Kasumi-1 (cell line): ENCODE measurements at regions not wholly inside any gene's neighbourhood (a gene's known extent, or its start where the extent isn't known, plus 50 kb on each side); places are given as distances from the start of the nearest gene placed in this dataset.

Experiments
- DNase-seq, 2 experiments: peaks; one replicate each; lab custom pipeline; 2025; lab: John Stamatoyannopoulos, UW

DNA sequence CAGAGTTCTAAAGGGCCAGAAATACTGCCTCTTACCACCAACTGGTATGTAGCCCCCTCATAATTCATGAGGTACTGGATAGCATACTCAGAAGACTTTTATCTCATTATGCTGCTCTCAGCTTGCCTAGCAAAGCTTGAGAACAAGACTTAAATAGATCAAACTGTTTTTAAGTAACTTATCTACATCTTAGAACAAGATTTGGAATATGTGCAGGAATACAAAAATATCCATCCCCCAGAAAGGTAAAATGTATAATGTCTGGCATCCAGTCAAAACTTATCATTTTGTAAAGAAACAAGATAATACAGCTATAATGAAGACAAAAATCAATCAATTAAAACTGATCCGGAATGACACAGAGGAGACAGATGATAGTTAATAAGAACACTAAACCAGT, 400.4 kb upstream of the TGFBR2 start:
- DNase-seq, result no peak

DNA sequence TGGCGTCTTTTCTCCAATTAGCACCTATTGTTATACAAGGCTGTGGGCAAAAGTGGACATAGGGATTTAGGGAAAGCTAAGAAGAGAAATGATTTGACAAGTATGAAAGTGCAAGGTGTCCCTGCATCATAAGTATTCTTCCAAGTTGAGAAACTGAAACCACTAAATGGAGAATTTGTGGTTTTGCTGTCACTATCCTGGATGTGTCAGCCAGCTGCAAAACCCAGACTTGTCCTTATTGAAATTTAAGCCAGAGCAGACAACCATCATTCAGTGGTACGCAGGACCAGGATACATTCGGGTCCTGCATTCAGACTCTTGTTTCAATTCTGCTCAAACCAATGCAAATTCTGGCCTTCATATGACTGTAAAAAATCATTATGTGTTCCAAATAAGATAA, 384.8 kb upstream of the TGFBR2 start:
- DNase-seq, result peak in 1 of 2 experiments; percentile 10

DNA sequence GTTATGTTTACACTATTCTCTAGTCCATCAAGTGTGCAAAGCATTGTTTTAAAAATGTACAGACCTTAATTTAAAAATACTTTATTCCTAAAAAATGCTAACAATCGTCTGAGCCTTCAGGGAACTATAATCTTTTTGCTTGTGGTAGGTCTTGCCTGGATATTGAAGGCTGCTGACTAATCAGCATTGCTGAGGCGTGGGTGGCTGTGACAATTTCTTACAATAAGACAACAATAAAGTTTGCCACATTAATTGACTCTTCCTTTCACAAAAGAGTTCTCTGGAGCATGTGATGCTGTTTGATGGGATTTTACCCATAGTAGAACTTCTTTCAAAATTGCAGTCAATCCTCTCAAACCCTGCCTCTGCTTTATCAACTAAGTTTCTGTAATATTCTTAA, 384.0 kb upstream of the TGFBR2 start:
- DNase-seq, result no peak

DNA sequence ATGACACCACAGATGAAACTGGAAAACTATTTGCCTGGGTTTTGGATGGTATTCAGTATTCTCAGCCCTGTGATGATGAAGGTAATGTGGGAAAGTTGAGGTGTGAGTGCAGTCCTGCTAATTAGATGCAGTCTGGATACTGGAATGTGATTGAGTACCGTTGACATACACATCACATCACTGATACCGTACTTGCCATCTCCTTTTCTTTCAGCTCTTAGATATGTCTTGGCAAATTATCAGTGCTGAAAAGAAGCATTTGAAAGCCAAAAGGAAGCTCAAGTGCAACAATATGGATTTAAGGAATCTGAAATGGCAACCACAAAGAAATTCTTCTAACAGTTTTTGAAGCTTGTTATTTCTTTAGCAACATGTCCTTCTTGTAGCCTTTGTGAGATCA, 381.4 kb upstream of the TGFBR2 start:
- no peak for DNase-seq

DNA sequence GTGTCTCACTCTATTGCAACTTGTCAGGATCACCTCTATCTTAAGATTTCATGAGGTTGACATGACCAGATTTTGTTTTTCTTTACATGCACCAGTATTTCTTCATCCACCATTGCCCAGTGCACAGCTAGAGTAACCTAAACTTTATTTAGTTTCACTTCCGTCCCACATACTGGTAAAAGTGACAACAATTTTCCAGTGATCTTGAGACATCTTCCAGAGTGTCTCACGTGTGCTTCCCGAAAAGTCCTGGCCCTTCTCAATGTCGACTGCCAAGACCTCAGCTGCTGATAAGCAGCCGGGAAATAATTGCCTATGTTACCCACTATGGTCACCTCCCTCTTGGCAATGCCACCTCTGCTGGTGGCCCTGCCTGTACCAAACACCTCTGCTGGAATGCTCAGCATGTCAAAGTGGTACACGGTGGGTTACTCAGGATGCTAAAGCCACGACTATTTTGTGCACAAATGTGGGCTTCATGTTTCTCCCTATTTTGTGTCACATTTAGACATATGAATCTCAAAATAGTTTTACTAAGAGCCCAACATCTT, 379.7 kb upstream of the TGFBR2 start:
- DNase-seq, result no peak

DNA sequence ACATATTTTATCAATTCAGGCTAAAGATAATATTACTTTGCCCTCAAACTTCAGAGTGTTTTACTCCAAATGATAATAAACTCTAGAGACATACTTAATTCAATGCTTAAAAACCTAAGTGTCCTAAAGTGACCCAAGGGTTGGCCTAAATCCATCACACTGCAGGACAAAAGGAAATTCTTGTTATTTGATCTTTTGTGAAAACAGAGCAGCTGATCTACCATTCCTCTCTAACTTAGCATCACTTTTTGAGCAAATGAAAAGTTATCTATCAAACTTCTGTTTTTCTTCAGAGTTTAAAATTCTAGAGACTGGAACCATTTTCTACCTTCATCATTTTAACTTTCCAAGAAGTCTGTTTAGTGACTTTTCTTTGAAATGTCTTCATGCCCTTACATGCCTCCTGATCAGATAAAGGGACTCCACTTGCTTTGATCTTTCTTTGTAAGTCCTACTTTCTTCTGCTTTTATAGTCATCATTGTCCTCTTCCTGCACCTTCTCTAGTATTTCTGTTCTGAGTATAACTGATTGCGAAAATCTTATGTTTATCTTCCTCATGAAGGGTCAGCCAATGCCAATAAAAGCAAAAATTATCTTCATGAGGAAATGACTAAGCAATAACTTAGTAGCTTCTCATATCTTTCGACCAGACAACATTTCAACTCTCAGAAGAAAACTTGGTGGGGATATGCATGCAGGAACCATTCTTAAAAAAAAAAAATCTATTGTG, 378.7 kb upstream of the TGFBR2 start:
- DNase-seq, result no peak

DNA sequence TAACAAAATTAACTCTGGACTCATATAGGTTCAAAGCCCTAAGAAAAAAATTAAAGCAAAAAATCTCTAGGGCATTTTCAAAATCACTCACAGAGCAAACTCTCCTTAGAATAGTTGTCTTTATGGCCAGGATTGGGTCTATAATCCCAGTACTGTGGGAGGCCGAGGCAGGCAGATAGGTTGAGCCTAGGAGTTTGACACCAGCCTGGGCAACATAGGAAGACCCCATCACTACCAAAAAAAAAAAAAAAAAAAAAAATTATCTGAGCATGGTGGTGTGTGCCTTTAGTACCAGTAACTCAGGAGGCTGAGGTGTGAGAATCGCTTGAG, 378.1 kb upstream of the TGFBR2 start:
- DNase-seq, result no peak

DNA sequence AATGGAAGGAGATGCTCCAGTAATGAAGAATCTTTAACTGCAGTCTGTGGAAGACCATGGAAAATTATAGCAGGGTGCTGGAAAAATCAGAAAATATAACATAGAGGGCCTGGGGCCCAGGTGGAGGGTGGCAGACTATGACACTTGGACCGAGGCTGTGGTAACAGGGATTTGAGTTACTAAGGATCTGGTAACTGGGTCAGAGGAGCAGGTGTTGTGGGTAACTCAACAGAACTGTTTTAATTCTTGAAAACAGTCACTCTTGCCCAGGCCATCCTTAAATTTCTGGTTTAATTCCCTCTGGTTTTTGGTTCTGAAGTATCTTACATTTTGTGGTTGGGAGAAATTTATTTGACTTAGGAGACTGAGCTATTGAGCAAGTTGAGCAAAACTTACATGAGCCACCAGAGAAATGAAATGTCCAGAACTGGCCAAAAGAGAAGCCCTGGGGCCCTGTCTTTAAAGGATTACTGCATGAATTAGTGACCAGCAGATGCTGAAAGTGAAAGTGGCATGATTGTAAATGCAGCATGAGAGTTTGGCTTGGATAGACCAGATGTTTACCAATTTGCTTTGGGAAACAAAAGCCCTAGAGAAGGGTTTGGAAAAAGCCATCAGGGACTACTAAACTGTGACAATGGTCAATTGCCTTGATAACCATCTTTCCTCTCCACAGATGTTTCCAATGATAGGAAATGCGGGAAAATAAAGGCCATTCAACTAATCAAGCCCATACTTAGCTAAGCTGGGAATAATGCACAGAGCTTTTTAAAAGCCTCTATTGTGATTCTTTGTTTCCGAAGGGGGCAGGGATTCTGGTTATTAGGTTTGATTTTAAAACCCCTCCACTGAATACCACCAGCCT, 374.9 kb upstream of the TGFBR2 start:
- no peak for DNase-seq

DNA sequence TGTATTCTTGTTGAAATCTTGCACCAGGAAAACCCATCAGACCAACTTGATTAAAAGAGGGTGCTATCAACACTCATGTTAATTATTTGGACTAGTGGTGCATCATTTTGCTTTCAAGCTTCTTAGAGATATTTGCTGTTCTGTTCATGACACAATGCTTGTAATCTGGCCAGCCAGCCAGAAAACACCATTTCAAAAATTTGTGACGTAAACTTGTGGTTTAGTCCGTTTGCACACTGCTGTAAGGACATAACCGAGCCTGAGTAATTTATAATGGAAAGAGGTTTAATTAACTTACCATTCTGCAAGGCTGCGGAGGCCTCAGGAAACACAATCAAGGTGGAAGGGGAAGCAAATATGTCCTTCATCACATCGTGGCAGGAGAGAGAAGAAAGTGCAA, 374.3 kb upstream of the TGFBR2 start:
- no peak for DNase-seq

DNA sequence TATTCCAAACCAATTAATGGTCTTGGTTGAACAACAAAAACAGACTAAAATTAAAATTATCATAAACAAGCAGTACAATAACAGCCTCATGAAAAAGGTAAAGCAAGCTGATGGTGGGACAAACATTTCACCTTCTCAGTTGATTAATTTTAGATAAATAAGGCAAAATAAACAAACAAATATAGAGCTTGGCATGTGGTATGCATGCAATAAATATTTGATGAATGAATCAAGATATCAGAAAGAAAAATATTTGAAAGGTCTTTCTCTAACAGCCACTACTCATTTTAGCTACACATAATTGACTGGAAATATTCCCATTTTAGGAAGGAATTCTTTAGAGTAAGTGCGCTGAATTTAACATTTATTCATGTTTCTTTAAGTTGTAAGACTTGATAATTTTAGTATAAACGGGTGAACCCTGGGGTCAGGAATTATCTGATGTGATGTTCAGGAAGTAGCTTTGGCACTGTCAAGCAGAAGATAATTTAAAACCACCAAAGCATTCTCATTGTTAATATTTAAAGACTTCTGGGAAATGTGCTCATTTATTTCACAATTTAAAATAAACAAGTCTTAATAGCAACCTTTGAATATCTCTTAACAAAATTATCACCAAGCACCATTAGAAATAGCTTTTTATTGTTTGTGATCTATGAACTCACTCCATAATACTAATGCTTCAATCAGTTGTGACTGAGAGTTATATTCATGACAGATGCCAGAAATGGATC, 372.3 kb upstream of the TGFBR2 start:
- no peak for DNase-seq

DNA sequence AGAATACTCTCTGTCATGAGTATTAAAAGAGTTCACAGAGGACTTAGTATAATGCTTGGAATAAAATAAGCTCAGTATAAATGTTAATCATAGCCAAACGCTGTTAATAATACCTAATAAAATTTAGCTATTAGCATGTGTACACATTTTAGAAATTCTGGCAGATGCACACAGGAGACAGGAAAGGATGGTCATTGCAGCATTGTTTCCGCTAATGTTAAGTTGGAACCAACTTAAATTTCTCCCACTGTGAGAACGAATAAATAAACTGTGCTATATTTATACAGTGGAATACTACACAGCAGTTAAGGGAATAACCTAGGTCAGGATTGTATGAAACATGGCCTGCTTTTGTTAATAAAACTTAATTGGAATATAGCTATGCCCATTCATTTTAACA, 370.4 kb upstream of the TGFBR2 start:
- no peak for DNase-seq

DNA sequence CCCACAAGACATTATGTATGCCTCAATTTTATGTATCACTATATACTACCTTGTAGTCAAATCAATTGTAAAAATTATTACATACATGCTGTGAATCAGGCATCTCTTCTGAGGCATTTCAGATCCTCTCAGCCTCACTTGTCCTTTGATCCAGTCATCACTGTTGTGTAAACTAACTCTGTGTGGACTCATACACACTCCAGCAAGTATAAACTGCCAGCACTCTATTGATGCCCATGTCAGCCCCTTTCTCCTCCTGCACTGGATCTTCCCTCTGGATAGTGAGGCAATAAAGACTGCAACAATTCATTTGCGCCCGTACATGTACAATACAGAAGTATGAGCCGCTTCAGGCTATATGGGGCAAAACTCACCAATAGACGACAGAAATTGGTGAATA, 364.7 kb upstream of the TGFBR2 start:
- no peak for DNase-seq

DNA sequence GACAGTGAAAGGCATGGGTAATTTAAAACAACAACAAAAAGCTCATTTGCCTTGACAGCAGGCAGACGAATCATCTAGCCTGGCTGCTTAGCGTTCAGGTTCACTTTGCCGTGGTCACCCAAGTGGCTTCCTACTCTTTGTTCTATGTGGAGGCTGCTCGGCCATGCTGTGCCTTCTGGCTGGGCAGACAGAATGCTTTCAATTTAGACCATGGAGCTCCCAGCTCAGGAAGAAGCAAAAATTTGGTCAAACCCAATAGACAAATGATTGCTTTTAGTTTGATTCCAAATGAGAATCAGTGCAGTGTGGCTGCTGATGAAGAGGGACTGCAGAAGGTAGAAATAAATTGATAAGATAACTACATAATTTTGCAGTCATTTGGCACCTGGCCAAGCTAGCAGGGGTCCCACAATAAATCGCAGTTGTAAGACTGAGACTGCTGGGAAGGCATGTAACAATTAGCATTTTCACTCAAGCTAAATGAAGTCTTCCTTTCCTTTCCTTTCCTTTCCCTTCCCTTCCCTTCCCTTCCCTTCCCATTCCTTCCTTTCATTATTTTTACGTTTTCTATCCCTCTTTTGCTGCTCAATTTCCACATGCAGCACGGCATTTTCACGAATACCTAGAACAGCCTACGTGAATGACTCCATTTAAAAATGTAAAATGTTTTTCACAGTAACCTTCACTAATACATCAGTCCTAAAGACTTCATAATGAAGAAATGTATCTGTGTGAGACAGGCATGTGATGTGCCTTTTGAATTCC, 360.4 kb upstream of the TGFBR2 start:
- no peak for DNase-seq

DNA sequence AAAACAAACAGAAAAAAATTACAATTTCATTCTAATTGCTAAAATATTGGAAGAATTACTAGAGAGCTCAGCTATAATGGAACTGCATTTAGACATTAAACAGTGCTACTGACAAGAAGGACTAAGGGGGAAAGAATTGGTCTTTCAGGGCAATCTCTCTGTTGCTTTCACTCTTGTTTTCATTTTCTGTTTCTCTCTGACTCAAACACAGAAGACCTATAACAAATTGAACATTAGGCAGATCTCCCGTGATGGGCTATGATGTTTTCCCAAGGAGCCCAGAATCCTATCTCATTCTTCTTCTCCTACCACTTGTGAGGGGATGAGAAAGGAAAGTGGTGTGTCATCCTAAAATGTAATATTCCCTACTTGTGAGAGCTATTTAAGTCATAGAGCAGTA, 358.0 kb upstream of the TGFBR2 start:
- no peak for DNase-seq

DNA sequence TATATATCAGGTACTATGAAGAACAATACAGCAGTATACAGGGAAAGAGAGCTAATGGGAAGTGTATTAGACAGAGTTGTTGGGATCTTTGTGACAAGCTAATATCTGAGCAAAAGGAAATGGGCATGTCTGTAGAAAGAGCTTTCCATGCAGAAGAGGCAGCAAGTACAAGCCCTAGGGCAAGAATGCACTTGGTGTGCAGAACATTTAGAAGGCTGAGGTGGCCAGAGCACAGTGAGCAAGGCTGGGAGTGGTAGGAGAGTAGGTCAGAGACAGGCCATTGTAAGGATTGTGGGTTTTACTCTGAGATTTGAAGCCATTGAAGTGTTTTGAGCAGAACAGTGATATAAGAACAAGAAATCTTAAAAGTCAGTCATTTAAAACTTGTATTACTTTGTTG, 353.9 kb upstream of the TGFBR2 start:
- DNase-seq, result no peak

DNA sequence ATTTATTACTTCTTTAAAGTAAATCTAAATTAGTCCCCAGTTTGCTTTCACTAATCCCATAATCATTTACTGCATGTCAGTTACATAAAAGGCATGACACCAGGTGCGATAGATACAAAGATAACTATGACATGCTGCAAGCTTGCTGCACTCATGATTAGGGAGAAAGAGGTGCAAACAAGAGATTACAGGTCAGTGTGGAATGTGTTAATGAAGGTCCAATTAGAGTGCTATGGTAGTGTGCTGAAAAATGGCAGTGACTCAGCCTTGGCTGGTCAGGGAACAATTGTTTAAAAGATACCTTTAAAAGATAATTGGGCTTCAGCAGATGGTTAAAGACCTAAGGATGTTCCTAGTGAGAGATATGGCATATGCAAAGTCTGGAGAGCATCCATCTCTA, 352.6 kb upstream of the TGFBR2 start:
- DNase-seq, result no peak

DNA sequence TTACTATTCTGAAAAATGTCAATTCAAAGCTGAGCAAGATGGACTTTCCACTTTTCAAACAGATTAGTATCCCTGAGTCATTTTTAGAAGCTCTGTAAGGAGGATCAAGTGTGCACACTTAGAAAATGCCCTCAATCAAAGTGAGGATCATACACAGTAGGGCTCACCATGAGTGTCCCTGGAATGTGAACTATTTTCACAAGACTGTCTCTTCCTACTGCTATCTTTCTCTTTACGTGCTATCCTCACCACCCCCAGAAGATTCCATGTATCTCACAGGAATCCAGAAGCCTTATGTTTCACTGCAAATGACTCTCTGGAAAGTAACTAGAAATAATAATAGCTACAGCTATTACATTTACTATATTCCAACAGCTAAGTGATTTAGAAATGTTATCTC, 349.9 kb upstream of the TGFBR2 start:
- DNase-seq, result no peak

DNA sequence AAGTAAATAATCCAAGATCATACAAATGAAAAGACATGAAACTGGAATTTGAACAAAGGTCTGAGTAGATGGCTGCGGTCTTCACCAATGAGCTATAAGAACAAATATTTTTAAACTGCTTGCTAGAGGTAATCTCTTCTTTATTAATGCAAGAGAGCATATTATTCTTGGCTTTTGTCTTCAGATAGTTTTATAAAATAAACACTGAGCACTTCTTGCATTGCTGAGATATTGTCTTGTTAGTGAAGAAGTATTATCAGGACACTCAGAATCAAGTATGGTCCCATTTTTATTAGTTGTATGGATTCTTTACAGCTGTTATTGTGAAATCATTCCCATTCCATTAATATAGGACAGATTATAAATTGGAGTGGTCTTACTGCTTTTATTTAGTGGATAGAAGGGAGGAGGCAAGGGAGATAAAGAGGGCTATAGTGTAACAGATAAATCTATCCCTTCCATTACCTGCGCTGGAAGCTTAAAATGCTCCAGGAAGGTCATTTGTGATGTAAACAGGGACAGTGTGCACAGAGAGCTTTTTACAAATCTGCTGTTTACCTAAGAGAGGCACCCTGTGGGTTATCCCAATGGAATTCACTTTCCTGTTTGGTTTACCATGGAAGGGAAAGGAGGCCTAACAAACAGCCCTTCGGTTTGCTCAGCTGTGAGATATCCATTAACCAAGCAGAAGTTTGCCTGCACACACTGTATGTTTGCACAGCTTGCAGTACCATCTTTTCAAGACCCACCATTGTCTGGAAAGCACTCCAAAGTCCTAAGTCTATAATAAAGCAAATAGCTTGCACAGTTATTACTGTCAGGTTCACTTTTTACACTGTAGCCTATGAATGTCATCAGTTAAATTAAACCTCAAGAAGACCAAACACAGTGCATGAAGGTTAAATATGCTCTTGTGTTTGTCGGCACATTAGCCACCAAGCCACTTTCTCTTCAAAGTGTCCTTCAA, 347.7 kb upstream of the TGFBR2 start:
- DNase-seq, result no peak

DNA sequence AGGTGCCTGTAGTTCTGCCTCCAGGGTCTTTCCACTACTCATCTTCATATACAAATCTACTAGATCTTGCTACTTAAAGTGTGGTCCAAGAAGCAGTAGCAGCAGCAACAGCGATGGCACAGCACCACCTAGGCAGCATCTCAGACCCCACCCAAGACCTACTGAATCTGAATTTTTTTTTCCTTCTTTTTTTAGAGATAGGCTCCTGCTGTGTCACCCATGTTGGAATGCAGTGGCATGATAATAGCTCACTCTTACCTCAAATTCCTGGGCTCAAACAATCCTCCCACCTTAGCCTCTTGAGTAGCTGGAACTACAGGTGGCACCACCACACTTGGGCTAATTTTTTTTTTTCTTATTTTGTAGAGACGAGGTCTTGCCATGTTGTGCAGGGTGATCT, 346.7 kb upstream of the TGFBR2 start:
- DNase-seq, result no peak

DNA sequence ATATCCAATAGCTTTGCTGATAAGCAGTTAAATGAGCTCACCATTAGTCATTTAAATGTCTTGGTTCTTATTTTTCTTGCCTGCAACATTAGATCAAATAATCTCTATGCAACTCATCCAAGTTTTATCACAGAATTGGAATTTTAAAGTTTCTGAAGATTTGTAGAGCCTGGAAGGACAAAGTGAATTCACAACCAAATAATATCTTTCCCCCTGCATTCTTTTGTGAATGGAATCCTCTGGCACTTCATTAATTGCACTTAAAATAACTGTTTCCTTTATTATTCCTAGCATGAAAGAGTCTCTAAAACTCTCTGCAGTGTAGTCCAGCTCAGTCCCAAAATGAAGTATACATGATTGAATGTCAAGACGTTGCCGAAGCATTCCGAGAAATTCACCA, 345.6 kb upstream of the TGFBR2 start:
- DNase-seq, result no peak
